K562 (cell line): ENCODE measurements at regions not wholly inside any gene's neighbourhood (a gene's known extent, or its start where the extent isn't known, plus 50 kb on each side); places are given as distances from the start of the nearest gene placed in this dataset.

Experiments used
- KAT7 ChIP-seq: sonication (generic); formaldehyde crosslinking; IDR thresholded peaks from 2 replicates; pipeline ENCODE4 v1.8.0; 2022; ENCODE audit warnings: missing genetic modification reagents, mild to moderate bottlenecking, borderline replicate concordance
- LCOR ChIP-seq: sonication (generic); formaldehyde crosslinking; IDR thresholded peaks from 2 replicates; pipeline ENCODE4 v1.8.0; 2022; ENCODE audit warnings: mild to moderate bottlenecking, missing genetic modification reagents
- MEF2A ChIP-seq: IDR thresholded peaks from 2 replicates; pipeline ENCODE4 v1.6.1; 2011; ENCODE audit warnings: low read depth, mild to moderate bottlenecking, low read length, moderate library complexity; ENCODE audit not compliant: control insufficient read depth
- TAF1 ChIP-seq: IDR thresholded peaks from 2 replicates; pipeline ENCODE4 v1.6.1; 2011; ENCODE audit warnings: mild to moderate bottlenecking, low read length, moderate library complexity; ENCODE audit not compliant: insufficient read depth, control insufficient read depth, severe bottlenecking; ENCODE audit errors: extremely low read depth
- TRIM28 ChIP-seq: fragments of 450-650 bp; IDR thresholded peaks from 2 replicates; pipeline ENCODE4 v1.6.1; 2017
- ZNF76 ChIP-seq: fragments of 250-450 bp; sonication (Bioruptor Pico); IDR thresholded peaks from 2 replicates; pipeline ENCODE4 v1.4.0; 2020; ENCODE audit warnings: mild to moderate bottlenecking, moderate library complexity, borderline replicate concordance
- ZNF77 ChIP-seq: fragments of 250-450 bp; sonication (Bioruptor Pico); IDR thresholded peaks from 2 replicates; pipeline ENCODE4 v1.5.0; 2020
- TF ChIP-seq, protein P1 (sequence below), 2 experiments: fragments of 450-650 bp in 1 of 2; sonication (generic) in 1 of 2; formaldehyde crosslinking in 1 of 2; IDR thresholded peaks; 2 replicates each; pipeline versions ENCODE4 v1.7.1 to v1.9.0; 2016 to 2022; ENCODE audit warnings: inconsistent platforms in 1 of 2, mild to moderate bottlenecking in 1 of 2, missing genetic modification reagents in 1 of 2
- TF ChIP-seq, protein P2 (sequence below), 2 experiments: IDR thresholded peaks; 2 replicates each; pipeline ENCODE4 v1.6.1; 2011; ENCODE audit warnings: borderline replicate concordance in 1 of 2, control low read depth in 1 of 2, low read depth in 1 of 2, low read length in 1 of 2, mild to moderate bottlenecking in 1 of 2, mixed read lengths in 1 of 2, moderate library complexity in 1 of 2; ENCODE audit not compliant: insufficient read depth in 1 of 2, insufficient read length in 1 of 2, poor library complexity in 1 of 2, severe bottlenecking in 1 of 2; ENCODE audit errors: extremely low read depth in 1 of 2

DNA sequence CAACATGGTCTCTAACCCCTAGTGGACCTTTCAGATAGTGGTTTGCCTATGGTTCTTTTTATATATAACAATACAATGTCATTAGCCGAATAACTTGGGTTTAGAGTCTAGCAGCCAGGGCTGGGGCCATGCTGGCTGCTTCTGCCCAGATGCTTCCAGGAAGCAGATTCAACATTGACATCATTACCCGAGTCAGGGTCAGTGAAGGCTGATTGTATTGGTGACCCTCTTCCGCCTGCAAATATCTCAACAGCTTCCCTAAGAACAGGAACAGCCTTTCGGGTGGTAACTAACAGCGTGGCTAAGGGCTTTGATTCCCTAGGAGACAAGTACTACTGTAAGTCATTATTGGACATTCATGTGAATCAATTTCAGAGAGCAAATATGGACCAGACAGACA is 476.4 kb downstream of the UQCRFS1 start (continued):
- TF ChIP-seq, protein P1, sequence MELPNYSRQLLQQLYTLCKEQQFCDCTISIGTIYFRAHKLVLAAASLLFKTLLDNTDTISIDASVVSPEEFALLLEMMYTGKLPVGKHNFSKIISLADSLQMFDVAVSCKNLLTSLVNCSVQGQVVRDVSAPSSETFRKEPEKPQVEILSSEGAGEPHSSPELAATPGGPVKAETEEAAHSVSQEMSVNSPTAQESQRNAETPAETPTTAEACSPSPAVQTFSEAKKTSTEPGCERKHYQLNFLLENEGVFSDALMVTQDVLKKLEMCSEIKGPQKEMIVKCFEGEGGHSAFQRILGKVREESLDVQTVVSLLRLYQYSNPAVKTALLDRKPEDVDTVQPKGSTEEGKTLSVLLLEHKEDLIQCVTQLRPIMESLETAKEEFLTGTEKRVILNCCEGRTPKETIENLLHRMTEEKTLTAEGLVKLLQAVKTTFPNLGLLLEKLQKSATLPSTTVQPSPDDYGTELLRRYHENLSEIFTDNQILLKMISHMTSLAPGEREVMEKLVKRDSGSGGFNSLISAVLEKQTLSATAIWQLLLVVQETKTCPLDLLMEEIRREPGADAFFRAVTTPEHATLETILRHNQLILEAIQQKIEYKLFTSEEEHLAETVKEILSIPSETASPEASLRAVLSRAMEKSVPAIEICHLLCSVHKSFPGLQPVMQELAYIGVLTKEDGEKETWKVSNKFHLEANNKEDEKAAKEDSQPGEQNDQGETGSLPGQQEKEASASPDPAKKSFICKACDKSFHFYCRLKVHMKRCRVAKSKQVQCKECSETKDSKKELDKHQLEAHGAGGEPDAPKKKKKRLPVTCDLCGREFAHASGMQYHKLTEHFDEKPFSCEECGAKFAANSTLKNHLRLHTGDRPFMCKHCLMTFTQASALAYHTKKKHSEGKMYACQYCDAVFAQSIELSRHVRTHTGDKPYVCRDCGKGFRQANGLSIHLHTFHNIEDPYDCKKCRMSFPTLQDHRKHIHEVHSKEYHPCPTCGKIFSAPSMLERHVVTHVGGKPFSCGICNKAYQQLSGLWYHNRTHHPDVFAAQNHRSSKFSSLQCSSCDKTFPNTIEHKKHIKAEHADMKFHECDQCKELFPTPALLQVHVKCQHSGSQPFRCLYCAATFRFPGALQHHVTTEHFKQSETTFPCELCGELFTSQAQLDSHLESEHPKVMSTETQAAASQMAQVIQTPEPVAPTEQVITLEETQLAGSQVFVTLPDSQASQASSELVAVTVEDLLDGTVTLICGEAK (IDR thresholded peaks at IDR 0.05) = no peak
- TF ChIP-seq, protein P1 (CRISPR knock-in tag; IDR thresholded peaks at IDR 0.05) = no peak
- TF ChIP-seq, protein P2, sequence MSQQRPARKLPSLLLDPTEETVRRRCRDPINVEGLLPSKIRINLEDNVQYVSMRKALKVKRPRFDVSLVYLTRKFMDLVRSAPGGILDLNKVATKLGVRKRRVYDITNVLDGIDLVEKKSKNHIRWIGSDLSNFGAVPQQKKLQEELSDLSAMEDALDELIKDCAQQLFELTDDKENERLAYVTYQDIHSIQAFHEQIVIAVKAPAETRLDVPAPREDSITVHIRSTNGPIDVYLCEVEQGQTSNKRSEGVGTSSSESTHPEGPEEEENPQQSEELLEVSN (IDR thresholded peaks at IDR 0.05; ENCODE audit: borderline replicate concordance in 1 of 2, extremely low read depth in 1 of 2, insufficient read depth in 1 of 2, insufficient read length in 1 of 2, low read depth in 1 of 2, low read length in 1 of 2, poor library complexity in 1 of 2, severe bottlenecking in 1 of 2) = no peak
- no peak for TF ChIP-seq ZNF76 (CRISPR knock-in tag)
- TF ChIP-seq TAF1 = no peak
- no peak for TF ChIP-seq ZNF77 (CRISPR knock-in tag)
- TF ChIP-seq LCOR (CRISPR knock-in tag) = no peak
- TF ChIP-seq KAT7 (CRISPR knock-in tag) = no peak
- TF ChIP-seq TRIM28 = no peak
- no peak for TF ChIP-seq MEF2A
- TF ChIP-seq, all 486 proteins: peak for 0
